ENCODE measurements at regions not wholly inside any gene's neighbourhood (a gene's known extent, or its start where the extent isn't known, plus 50 kb on each side); places are given as distances from the start of the nearest gene placed in this dataset.

- Histone ChIP-seq H3K4me1 (no peaks in the 10 kb centered on the region), H3K36me3 (no peaks in the 10 kb centered on the region), H3K4me3 (replicated peaks in 1 of 3) (no peak overlapping the region), H3K9me3 (no peaks in the 10 kb centered on the region), H3K27ac (no peak overlapping the region), H3K27me3 (no peaks in the 10 kb centered on the region)
- 81 to 83% methylated on average over 5 of the region's 5 CpGs for WGBS, 2 donors
- intact Hi-C loops (cut with DNase I) = no loop called here
- DNase-seq = no peak
- TF ChIP-seq, protein P1, sequence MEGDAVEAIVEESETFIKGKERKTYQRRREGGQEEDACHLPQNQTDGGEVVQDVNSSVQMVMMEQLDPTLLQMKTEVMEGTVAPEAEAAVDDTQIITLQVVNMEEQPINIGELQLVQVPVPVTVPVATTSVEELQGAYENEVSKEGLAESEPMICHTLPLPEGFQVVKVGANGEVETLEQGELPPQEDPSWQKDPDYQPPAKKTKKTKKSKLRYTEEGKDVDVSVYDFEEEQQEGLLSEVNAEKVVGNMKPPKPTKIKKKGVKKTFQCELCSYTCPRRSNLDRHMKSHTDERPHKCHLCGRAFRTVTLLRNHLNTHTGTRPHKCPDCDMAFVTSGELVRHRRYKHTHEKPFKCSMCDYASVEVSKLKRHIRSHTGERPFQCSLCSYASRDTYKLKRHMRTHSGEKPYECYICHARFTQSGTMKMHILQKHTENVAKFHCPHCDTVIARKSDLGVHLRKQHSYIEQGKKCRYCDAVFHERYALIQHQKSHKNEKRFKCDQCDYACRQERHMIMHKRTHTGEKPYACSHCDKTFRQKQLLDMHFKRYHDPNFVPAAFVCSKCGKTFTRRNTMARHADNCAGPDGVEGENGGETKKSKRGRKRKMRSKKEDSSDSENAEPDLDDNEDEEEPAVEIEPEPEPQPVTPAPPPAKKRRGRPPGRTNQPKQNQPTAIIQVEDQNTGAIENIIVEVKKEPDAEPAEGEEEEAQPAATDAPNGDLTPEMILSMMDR (IDR thresholded peaks at IDR 0.05) = no peak
- TF ChIP-seq POLR2A (IDR thresholded peaks at IDR 0.05) = no peak
These were observed 394.2 kb upstream of the CBLB start for GRCh38 chr3:106263011-106263410.

DNA sequence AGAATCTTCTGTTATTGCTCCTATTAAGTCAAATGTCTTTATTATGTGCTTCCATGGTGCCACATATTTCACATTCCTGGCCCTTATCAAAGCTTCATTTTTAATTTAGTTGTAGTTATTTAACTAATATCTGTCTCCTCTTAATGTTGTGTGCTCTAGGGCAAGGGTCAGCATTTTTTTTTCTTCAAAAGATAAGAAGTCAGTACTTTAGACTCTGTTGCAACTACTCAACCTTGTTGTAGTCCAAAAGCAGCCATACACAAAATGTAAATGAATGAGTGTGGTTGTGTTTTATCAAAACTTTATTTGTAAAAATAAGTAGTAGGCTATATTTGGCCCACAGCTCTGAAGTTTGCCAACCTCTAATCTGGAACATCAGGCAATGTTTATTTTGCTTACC lies 394.7 kb upstream of the CBLB start:
- no peaks in the 10 kb centered on the region for H3K36me3 ChIP-seq
- DNase-seq = no peak
- no peaks in the 10 kb centered on the region for H3K9me3 ChIP-seq
- H3K27me3 ChIP-seq = no peaks in the 10 kb centered on the region
- TF ChIP-seq, protein P1 (IDR thresholded peaks at IDR 0.05) = no peak
- no peak for TF ChIP-seq POLR2A (IDR thresholded peaks at IDR 0.05)
- H3K4me1 ChIP-seq = no peaks in the 10 kb centered on the region
- H3K27ac ChIP-seq = no peak overlapping the region
- H3K4me3 ChIP-seq (replicated peaks in 1 of 3) = no peak overlapping the region
- intact Hi-C loops (cut with DNase I) = no loop called here

GRCh38 chr3:106265704-106266103 lies 396.9 kb upstream of the CBLB start:
- intact Hi-C loops (cut with DNase I) = no loop called here
- Histone ChIP-seq H3K4me1 (no peaks in the 10 kb centered on the region), H3K36me3 (no peaks in the 10 kb centered on the region), H3K9me3 (no peaks in the 10 kb centered on the region), H3K27ac (no peak overlapping the region), H3K27me3 (no peaks in the 10 kb centered on the region), H3K4me3 (replicated peaks in 1 of 3) (no peak overlapping the region)
- no peak for TF ChIP-seq POLR2A (IDR thresholded peaks at IDR 0.05)
- TF ChIP-seq, protein P1 (IDR thresholded peaks at IDR 0.05) = no peak
- no peak for DNase-seq
- 32 to 34% methylated on average over 3 of the region's 3 CpGs for WGBS, 2 donors

DNA sequence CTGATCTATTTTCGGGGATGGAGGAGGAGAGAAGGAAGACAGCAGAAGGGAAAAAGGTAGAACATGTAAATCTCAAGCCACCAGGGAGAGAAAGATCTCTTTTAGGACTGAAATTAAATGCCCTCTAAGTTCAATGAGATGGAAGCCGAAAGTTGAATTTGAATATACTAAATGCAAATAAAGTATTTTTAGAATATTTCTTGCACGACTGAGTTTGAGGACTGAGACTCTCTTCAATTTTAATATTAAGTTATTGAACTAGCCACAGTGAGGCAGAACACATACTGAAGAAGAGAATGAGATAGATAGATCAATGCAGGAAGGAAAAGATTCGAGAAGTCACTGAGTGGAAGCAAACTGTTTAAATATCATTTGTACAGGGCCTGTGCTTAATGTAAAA lies 399.9 kb upstream of the CBLB start:
- no peak overlapping the region for H3K27ac ChIP-seq
- 91% methylated on average over 4 of the region's 4 CpGs for WGBS, 2 donors
- intact Hi-C loops (cut with DNase I) = no loop called here

DNA sequence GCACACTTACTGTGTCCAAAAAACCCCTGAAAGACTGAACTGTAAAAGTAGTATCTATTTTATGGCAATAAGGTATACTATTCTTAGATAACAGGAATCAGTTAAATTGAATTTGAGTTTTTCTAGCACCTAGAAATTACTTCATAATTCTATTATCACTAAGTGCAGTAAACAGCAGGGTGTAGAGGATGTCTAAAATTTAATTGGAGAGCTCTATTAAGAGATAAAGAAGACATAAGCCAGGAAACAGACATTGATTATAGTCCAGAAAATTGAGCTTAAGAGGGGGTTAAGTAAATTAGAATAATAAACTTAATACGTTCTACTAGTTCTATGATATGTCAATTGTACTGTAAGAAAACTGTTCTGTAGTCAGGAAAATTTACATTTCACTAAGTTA lies 403.5 kb upstream of the CBLB start:
- Histone ChIP-seq H3K9me3 (no peaks in the 10 kb centered on the region), H3K4me1 (no peaks in the 10 kb centered on the region), H3K27ac (no peak overlapping the region), H3K4me3 (replicated peaks in 1 of 3) (no peak overlapping the region), H3K36me3 (no peaks in the 10 kb centered on the region), H3K27me3 (no peaks in the 10 kb centered on the region)
- 85 to 86% methylated on average over 1 of the region's 1 CpG for WGBS, 2 donors
- TF ChIP-seq, protein P1 (IDR thresholded peaks at IDR 0.05) = no peak
- TF ChIP-seq POLR2A (IDR thresholded peaks at IDR 0.05) = no peak
- no peak for DNase-seq
- intact Hi-C loops (cut with DNase I) = no loop called here

More for the DNA sequence above, 399.9 kb upstream of the CBLB start:
- no peak for DNase-seq
- Histone ChIP-seq H3K4me1 (no peaks in the 10 kb centered on the region), H3K4me3 (replicated peaks in 1 of 3) (no peak overlapping the region), H3K9me3 (no peaks in the 10 kb centered on the region), H3K27me3 (no peaks in the 10 kb centered on the region), H3K36me3 (no peaks in the 10 kb centered on the region)
- no peak for TF ChIP-seq POLR2A (IDR thresholded peaks at IDR 0.05)
- TF ChIP-seq, protein P1 (IDR thresholded peaks at IDR 0.05) = no peak
